T-helper 2 cell treated with Interferon-gamma antibody and Interleukin-4, amounts not matched to agents 5 μg/mL and 100 μg/mL, for 36 hours (primary cell): ENCODE measurements at regions not wholly inside any gene's neighbourhood (a gene's known extent, or its start where the extent isn't known, plus 50 kb on each side); places are given as distances from the start of the nearest gene placed in this dataset.
A peak's percentile ranks its signal among the peaks of the same experiment; 100 is the strongest.

Experiments
- DNase-seq: peaks from one replicate; pipeline ENCODE4 v3.0.0; 2021; ENCODE audit warnings: low spot score
- H3K27ac Mint-ChIP-seq: one replicate; pipeline ENCODE4 v1.8.0; 2021; ENCODE audit warnings: mild to moderate bottlenecking, mixed read lengths
- H3K27me3 Mint-ChIP-seq: one replicate; pipeline ENCODE4 v1.8.0; 2021; ENCODE audit warnings: low read depth, mixed read lengths
- H3K36me3 Mint-ChIP-seq: one replicate; pipeline ENCODE4 v1.8.0; 2021; ENCODE audit warnings: low read depth, mixed read lengths
- H3K4me1 Mint-ChIP-seq: one replicate; pipeline ENCODE4 v1.8.0; 2021; ENCODE audit warnings: low read depth, mixed read lengths
- H3K4me3 Mint-ChIP-seq: one replicate; pipeline ENCODE4 v1.8.0; 2022; ENCODE audit warnings: mild to moderate bottlenecking, moderate library complexity, mixed read lengths
- H3K9me3 Mint-ChIP-seq: one replicate; pipeline ENCODE4 v1.8.0; 2021; ENCODE audit warnings: mixed read lengths

GRCh38 chr4:81845761-81846160 is 374.1 kb upstream of the RASGEF1B start:
- Mint-ChIP-seq H3K27me3 (no peaks in the 10 kb centered on the region), H3K4me3 (no peak overlapping the region), H3K9me3 (no peaks in the 10 kb centered on the region), H3K4me1 (no peaks in the 10 kb centered on the region), H3K27ac (no peak overlapping the region), H3K36me3 (no peaks in the 10 kb centered on the region)
- no peak for DNase-seq

GRCh38 chr4:81845273-81845672 is 373.6 kb upstream of the RASGEF1B start:
- H3K27me3 Mint-ChIP-seq = no peaks in the 10 kb centered on the region
- H3K27ac Mint-ChIP-seq = no peak overlapping the region
- no peaks in the 10 kb centered on the region for H3K9me3 Mint-ChIP-seq
- DNase-seq = no peak
- no peak overlapping the region for H3K4me3 Mint-ChIP-seq
- H3K4me1 Mint-ChIP-seq = no peaks in the 10 kb centered on the region
- H3K36me3 Mint-ChIP-seq = no peaks in the 10 kb centered on the region

DNA sequence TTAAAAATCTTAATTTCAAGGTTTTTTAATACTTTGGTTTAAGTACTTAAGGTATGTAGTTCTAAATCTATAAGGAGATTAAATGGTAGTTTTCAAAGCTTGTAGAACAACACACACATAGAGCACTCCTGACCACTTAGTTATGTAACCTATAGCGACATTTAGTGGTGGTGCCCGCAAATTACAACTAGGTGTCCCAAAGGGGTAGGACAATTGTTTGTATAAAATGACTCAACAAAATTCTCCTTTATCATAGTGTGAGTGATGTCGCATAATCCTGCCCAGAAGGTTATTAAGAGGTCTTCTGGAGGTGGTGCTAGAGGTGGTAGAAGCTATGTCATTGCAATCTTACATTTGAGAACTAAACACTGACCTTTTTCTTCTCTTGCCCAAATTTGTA is 373.0 kb upstream of the RASGEF1B start:
- H3K36me3 Mint-ChIP-seq = no peaks in the 10 kb centered on the region
- H3K27me3 Mint-ChIP-seq = no peaks in the 10 kb centered on the region
- no peak overlapping the region for H3K4me3 Mint-ChIP-seq
- DNase-seq = peak; percentile 43
- no peaks in the 10 kb centered on the region for H3K4me1 Mint-ChIP-seq
- no peaks in the 10 kb centered on the region for H3K9me3 Mint-ChIP-seq
- no peak overlapping the region for H3K27ac Mint-ChIP-seq

GRCh38 chr4:81839347-81840042 is 367.8 kb upstream of the RASGEF1B start:
- H3K4me1 Mint-ChIP-seq = no peaks in the 10 kb centered on the region
- no peaks in the 10 kb centered on the region for H3K9me3 Mint-ChIP-seq
- H3K36me3 Mint-ChIP-seq = no peaks in the 10 kb centered on the region
- DNase-seq = no peak
- no peak overlapping the region for H3K4me3 Mint-ChIP-seq
- no peaks in the 10 kb centered on the region for H3K27me3 Mint-ChIP-seq
- no peak overlapping the region for H3K27ac Mint-ChIP-seq

DNA sequence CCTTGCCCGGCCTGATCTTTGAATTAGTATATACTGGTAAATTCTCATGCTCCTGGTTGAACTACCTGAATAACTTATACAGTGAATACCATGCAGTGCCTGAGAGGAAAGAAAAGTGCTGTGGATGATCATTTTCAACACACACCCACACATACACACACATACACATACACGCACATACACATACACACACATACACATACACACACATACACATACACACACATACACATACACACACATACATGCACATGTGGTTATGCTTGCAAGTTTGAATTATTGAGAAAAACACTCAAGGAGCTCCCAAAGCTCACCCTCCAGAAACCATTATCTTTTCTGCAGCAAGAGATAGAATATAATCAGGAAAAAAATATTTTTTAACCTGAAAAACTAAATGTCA is 366.9 kb upstream of the RASGEF1B start:
- Mint-ChIP-seq H3K36me3 (no peaks in the 10 kb centered on the region), H3K4me3 (no peak overlapping the region), H3K27me3 (no peaks in the 10 kb centered on the region), H3K4me1 (no peaks in the 10 kb centered on the region), H3K27ac (no peak overlapping the region), H3K9me3 (no peaks in the 10 kb centered on the region)
- no peak for DNase-seq

- Mint-ChIP-seq H3K27ac (no peak overlapping the region), H3K4me1 (no peaks in the 10 kb centered on the region), H3K27me3 (no peaks in the 10 kb centered on the region), H3K36me3 (no peaks in the 10 kb centered on the region), H3K9me3 (no peaks in the 10 kb centered on the region), H3K4me3 (no peak overlapping the region)
- DNase-seq = no peak
Observed at GRCh38 chr4:81836716-81837115, 365.0 kb upstream of the RASGEF1B start.

DNA sequence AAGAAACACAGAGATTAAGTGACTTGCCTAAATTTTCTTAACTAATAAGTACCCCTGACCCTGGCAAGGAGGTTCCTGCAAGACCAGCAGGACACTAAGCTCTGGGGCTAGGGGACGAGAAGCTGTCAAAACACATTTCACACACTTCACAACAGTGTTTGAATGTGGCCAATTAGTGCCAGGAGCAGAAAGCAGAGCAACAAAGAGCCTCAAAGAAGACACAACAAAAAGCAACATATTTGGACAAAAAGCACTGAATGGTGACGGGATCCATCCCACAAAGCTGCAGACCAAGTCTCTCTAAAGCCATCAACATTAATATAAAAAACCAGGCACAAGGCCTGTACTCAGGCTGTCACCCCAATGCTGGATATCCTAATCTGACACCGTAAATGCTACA is 361.9 kb upstream of the RASGEF1B start:
- H3K4me3 Mint-ChIP-seq = no peak overlapping the region
- no peak overlapping the region for H3K27ac Mint-ChIP-seq
- H3K27me3 Mint-ChIP-seq = no peaks in the 10 kb centered on the region
- no peaks in the 10 kb centered on the region for H3K4me1 Mint-ChIP-seq
- H3K9me3 Mint-ChIP-seq = no peaks in the 10 kb centered on the region
- DNase-seq = no peak
- no peaks in the 10 kb centered on the region for H3K36me3 Mint-ChIP-seq

DNA sequence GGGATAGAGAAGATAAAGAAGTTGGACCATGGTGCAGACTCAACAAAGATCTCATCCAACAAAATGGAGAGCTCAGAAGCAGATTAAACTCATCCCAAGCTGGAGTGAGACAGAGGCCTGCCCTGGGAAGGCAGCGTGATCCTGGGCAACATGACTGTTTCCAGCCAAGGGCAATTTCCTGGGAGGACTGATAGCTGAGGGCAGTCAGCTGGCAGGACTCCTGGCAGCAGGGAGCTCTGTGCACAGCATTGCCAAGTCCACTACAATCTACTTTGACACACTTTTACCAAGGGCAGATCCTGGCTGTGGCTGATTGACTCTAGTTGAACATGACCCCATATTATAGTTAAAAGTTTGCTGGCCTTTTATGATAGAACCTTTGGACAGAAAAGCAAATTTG is 357.3 kb upstream of the RASGEF1B start:
- Mint-ChIP-seq H3K9me3 (no peaks in the 10 kb centered on the region), H3K4me1 (peaks cover 6% of the 10 kb centered on the region), H3K4me3 (no peak overlapping the region), H3K36me3 (no peaks in the 10 kb centered on the region), H3K27ac (no peak overlapping the region), H3K27me3 (no peaks in the 10 kb centered on the region)
- DNase-seq = no peak

GRCh38 chr4:81827577-81828202 is 356.0 kb upstream of the RASGEF1B start:
- peak; percentile 23 for DNase-seq
- no peaks in the 10 kb centered on the region for H3K9me3 Mint-ChIP-seq
- peaks cover 6% of the 10 kb centered on the region for H3K4me1 Mint-ChIP-seq
- no peak overlapping the region for H3K4me3 Mint-ChIP-seq
- H3K36me3 Mint-ChIP-seq = no peaks in the 10 kb centered on the region
- H3K27me3 Mint-ChIP-seq = no peaks in the 10 kb centered on the region
- H3K27ac Mint-ChIP-seq = no peak overlapping the region

DNA sequence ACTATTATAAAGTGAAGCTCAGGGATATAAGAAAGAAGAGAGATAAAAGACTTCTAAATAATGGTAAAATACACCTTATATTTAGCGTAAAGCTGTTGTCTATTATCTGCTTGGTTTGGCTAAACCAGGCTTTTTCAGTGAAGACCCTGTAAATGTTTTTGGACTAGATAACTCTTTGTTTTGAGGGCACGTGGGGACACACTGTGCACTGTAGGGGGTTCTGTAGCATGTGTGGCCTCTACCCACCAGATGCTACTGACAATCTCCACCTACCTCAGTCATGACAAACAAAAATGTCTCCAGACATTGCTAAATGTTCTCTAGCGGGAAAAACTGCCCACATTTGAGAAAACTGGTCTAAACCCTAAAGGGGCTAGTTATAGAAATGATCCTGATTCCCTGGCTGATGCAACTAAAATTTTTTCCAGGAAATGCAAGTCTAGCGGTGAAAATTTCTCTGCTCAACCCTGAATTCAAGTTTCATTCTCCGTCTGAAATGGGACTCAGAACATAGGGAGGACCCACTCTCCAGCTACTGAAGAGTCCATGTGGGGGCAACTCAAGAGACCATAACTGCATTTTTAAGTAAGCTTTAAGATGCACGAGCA is 355.2 kb upstream of the RASGEF1B start:
- Mint-ChIP-seq H3K4me3 (no peak overlapping the region), H3K27ac (no peak overlapping the region), H3K9me3 (no peaks in the 10 kb centered on the region), H3K36me3 (no peaks in the 10 kb centered on the region), H3K4me1 (peaks cover 6% of the 10 kb centered on the region), H3K27me3 (no peaks in the 10 kb centered on the region)
- DNase-seq = no peak

- Mint-ChIP-seq H3K4me3 (no peak overlapping the region), H3K36me3 (no peaks in the 10 kb centered on the region), H3K9me3 (no peaks in the 10 kb centered on the region), H3K4me1 (peaks cover 6% of the 10 kb centered on the region), H3K27ac (no peak overlapping the region), H3K27me3 (no peaks in the 10 kb centered on the region)
- no peak for DNase-seq
Observed at GRCh38 chr4:81826335-81826734, 354.6 kb upstream of the RASGEF1B start.

- H3K9me3 Mint-ChIP-seq = no peaks in the 10 kb centered on the region
- H3K4me3 Mint-ChIP-seq = no peak overlapping the region
- H3K36me3 Mint-ChIP-seq = no peaks in the 10 kb centered on the region
- H3K4me1 Mint-ChIP-seq = no peaks in the 10 kb centered on the region
- no peak overlapping the region for H3K27ac Mint-ChIP-seq
- H3K27me3 Mint-ChIP-seq = peaks cover 2% of the 10 kb centered on the region
- no peak for DNase-seq
Observed at GRCh38 chr4:81818385-81818920, 346.7 kb upstream of the RASGEF1B start.

- H3K27ac Mint-ChIP-seq = no peak overlapping the region
- no peak for DNase-seq
- peaks cover 5% of the 10 kb centered on the region for H3K27me3 Mint-ChIP-seq
- no peaks in the 10 kb centered on the region for H3K9me3 Mint-ChIP-seq
- H3K36me3 Mint-ChIP-seq = no peaks in the 10 kb centered on the region
- no peak overlapping the region for H3K4me3 Mint-ChIP-seq
- no peaks in the 10 kb centered on the region for H3K4me1 Mint-ChIP-seq
Observed at GRCh38 chr4:81816031-81816761, 344.5 kb upstream of the RASGEF1B start.

DNA sequence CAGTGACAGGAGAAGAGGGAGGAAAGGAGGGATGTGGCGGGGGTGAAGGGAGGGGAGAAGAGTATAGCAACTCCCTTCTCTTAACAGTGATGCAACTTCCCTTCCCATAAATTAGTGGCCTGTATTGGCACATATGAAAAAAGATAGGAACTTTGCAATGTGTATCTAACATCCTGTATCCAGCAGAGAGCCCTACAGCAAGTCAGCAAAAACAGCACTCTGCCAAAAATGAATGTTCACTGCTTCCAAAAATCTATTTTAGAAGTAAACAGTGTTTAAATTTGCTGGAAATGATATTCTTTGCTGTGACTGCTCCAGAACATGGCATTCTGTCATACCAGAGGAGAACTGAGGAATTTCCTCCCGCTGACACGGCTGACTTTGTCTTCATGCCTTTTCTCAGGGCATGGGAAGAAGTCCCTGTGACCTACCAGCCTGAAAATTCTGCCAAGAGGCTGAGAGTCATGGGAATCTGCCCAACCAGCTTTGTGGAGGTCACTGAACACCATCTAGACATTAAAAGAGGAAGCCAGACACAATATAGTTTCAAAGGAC is 343.4 kb upstream of the RASGEF1B start:
- H3K27ac Mint-ChIP-seq = no peak overlapping the region
- no peaks in the 10 kb centered on the region for H3K36me3 Mint-ChIP-seq
- no peak for DNase-seq
- H3K4me3 Mint-ChIP-seq = no peak overlapping the region
- no peaks in the 10 kb centered on the region for H3K9me3 Mint-ChIP-seq
- H3K27me3 Mint-ChIP-seq = peaks cover 5% of the 10 kb centered on the region
- H3K4me1 Mint-ChIP-seq = no peaks in the 10 kb centered on the region
